Left lobe of liver (tissue), 2 donors: ENCODE measurements at regions not wholly inside any gene's neighbourhood (a gene's known extent, or its start where the extent isn't known, plus 50 kb on each side); places are given as distances from the start of the nearest gene placed in this dataset.

ENCODE experiments used
- ATAC-seq: fragments of 200-7000 bp; cut with Tn5 transposase; one replicate; pipeline ENCODE4 v1.9.1; 2020; ENCODE audit warnings: mild to moderate bottlenecking, moderate library complexity
- DNase-seq: peaks from one replicate; pipeline ENCODE4 v3.0.0-alpha.2; 2020; ENCODE audit warnings: low spot score
- donor health status: DM: no; HTN: no; CAD: no; lungs with moderate emphysema.
- donor health status: DM: no; HTN: yes; CAD: no.

DNA sequence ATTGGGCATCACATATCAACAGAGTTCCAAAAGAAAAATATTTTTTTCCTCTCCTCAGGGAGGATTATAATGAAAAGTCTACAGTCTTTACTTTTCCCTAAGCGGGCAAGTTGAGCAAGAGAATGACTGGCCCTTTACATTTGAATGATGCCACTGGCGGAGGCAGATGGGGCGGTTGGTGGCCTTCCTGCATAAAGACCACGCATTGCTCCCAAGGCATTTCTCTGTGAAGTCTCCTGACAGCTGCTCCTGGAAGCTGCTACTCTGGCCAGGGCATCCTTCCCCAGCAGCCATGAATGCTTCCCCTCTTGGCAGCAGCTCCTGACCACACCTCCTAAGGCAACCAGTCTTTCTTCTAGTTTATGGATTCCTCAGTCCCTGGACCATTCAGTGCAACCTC is 161.1 kb upstream of the RRP15 start:
- DNase-seq (no peak), ATAC-seq (no peak)

GRCh38 chr1:218135371-218135770 is 149.7 kb upstream of the RRP15 start:
- no peak for DNase-seq
- no peak for ATAC-seq

- DNase-seq (no peak), ATAC-seq (no peak)
Observed at GRCh38 chr1:218139761-218140160, 145.3 kb upstream of the RRP15 start.

GRCh38 chr1:218156595-218156994 is 128.5 kb upstream of the RRP15 start:
- ATAC-seq (peak; percentile 33), DNase-seq (no peak)

DNA sequence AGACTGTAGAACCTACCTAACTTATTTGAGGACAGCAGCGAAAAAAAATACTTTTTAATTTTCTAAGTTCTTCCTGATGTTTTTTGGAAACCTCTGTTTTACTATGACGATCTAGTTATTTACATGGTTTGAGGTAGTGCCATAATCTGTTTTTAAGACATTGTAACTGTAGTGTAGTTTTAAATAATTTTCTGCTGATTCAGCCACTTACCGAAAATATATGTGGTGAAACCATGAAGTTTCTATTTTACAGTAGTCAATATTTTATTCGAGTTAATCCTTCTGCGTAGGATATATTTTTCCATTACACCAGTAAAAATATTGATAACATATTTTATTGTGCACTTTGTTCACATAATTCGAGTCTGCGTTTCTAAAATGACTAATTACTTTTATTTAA is 121.7 kb upstream of the RRP15 start:
- DNase-seq (no peak), ATAC-seq (no peak)

DNA sequence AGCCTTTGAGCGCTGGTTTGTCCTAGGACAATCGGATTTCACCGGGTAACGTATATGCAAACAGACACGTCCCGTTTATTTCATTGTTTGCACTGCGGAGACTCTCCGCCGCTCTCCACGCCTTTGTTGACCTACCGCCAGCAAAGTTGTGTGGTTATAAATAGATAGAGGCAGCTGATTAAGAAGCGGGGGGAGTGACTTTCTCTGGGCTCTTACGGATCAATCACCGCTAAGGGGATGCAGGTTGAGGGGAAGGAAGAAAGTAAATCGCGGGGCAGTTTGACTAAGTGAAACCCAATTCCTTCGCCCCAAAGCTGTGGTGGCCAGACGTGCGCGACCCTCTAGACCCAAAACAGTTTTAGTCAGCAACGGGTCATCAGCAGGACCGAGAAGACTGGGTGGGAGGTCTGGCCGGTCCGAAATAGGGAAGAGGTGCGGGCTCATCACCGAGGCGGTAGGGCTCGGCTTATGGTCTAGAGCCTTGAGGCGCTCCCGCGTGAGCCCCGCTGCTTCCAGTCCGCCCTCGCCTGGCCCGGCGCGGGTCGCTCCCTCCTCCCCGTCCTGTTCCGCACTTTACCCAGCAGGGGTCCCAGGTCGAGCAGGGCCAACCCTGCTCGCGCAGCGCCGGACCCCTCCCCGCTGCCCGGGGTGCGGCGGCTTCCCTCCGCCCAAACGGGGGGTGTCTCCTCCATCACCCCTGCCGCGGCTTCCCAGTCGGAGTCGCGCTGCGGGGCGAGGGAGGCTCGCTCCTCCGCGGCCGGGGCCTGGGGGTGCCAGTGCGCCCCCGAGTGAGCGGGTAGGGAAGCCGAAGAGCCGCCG is 120.8 kb upstream of the RRP15 start:
- no peak for DNase-seq
- ATAC-seq, result peak; percentile 63

- DNase-seq (no peak), ATAC-seq (peak; percentile 69)
Observed at GRCh38 chr1:218164930-218165700, 120.0 kb upstream of the RRP15 start.

DNA sequence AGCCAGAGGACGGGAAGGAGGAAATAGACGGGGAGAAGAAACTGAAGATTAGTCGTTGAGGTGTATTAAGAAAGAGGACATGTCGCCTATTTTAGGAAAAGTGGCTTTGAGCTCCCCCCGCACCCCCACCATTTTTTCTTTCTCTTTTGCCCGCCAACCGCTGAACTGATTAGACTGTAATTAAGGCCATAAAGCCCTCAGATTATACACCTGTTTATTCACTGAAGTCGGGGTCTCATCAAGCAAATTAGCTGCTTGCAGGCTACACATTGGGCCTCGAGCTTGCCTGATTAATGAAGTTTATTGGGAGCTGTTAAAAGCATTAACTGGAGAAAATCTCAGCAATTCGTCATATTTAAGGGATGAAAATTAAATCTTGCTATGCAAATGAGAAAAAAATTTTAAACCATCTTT is 119.4 kb upstream of the RRP15 start:
- ATAC-seq (no peak), DNase-seq (no peak)

DNA sequence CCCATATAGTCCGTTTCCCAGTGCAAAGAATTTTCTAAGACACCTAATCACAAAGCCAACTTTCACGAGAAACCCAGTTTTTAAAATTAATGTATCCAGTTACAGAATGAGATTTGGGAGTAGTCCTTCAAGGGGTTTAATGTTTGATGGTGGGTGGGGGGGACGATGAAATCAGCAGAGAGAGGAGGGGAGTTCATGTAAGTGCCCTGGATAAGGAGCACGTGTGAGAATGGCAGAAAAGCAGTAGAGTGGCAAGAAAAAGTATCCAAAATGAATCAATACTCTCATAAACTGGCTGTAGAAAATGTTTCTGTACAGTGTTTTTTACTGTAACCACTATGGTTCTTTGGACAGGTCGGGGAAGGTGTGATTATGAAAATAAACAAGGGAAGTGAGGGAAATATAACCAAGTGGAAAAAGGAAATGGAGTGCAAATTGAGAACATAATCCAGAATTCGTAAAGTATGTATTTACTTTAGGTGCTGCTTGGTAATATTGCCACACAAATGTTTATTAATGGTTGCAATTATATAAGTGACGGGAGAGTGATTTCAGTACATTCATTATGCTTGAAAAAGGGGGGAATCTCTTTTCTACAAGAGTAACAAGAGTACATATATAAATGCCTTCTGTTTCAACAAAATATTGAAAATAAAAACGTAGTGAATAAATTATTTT is 118.7 kb upstream of the RRP15 start:
- ATAC-seq (no peak), DNase-seq (no peak)

- DNase-seq (no peak), ATAC-seq (peak; percentile 66)
Observed at GRCh38 chr1:218171302-218171893, 113.7 kb upstream of the RRP15 start.

- ATAC-seq (no peak), DNase-seq (no peak)
Observed at GRCh38 chr1:218182455-218182854, 102.6 kb upstream of the RRP15 start.

GRCh38 chr1:218200979-218201378 is 84.1 kb upstream of the RRP15 start:
- no peak for ATAC-seq
- no peak for DNase-seq

DNA sequence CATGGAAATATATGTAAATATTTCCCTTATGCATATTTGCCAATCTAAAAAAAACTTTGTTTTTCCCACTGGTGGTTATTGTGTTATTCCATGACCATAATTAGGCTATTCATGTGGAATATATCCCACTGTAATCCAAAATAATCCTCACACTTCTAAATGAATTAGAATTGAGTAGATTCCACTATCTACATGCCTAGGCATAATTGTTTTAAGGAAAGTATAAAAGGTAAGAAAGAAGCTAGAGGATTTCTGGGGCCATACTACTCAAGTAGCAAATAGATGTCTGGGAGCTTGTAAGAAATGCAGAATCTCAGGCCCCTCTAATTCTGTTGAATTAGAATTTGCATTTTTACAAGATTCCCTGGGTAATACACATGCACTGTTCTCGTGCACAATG is 83.5 kb upstream of the RRP15 start:
- DNase-seq (no peak), ATAC-seq (no peak)

GRCh38 chr1:218205721-218206120 is 79.4 kb upstream of the RRP15 start:
- no peak for DNase-seq
- no peak for ATAC-seq

- ATAC-seq (no peak), DNase-seq (no peak)
Observed at GRCh38 chr1:218207194-218207593, 77.9 kb upstream of the RRP15 start.

DNA sequence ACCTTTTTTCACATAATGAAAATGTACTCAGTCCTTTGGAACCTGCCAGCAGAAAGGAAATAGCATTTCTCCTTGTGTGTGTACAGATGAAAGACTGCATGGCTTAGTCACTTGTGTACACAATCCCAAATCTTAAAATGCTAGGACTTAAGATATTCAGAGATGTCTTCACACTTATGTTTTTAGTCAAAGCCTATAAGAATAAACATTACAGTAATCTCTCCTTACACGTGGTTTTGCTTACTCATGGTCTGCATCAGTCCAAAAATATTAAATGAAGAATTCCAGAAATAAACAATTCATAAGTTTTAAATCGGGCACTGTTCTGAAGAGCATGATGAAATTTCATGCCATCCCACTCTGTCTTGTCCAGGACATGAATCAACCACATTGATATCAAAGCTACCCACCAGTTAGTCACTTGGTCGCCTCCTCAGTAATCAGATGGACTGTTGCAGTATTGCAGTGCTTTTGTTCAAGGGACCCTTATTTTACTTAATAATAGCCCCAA is 75.7 kb upstream of the RRP15 start:
- DNase-seq (no peak), ATAC-seq (no peak)

- no peak for DNase-seq
- no peak for ATAC-seq
Observed at GRCh38 chr1:218211241-218211640, 73.9 kb upstream of the RRP15 start.

DNA sequence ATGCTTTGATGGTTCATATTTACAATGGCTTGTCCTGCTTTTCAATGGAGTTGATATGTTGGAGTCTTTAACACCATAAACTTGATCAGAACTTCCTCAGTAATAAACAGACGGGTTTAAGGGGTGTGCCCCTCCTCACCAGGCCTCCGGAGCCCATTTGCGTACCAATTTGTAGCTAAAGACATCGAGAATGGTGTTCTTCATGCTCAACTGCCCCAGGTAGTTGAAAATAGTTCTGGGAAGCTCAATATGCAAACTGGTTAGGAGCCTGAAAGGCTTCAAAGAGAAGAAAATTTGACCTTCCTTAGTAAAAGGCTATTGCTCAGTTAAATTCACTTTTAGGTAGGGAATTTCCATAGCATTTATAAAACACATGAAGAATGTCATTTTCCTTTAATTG is 68.1 kb upstream of the RRP15 start:
- DNase-seq (no peak), ATAC-seq (no peak)

DNA sequence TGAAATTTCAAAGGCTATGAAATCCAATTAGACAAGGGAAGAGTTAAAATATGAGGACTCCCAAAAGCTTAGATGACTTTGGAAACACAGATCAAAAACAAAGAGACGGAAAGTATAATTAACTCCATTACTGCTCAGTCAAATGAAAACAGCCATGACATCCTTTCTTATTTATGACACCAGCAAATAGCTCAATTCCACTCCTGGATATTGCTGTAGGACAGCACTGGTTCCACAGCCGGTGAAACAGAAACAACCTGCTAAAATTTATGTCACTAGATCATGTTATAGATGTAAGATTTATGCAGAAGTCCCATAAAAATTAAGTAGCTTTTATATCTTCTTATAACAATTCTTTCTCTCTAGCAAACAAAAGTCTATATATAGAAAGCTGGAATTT is 65.6 kb upstream of the RRP15 start:
- DNase-seq, result no peak
- no peak for ATAC-seq

DNA sequence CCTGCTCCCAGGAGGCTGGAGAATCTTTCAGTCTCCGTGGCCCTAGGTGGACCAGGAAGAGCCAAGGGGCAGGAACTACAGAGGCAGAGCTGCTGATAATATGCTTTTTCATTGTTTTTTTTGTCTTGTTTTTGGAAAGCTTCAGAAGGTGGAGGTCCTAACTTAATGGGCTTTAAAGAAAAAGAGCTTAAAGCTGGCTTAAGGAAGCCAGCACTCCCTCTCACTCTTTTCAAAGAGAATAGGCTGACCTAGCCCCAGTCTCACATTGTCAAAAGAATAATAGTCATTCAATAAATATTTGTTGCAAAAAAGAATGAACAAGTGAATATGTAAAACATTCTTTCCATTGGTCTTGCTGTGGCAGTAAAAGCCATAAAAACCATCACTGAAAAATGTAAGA is 61.0 kb upstream of the RRP15 start:
- no peak for DNase-seq
- no peak for ATAC-seq

DNA sequence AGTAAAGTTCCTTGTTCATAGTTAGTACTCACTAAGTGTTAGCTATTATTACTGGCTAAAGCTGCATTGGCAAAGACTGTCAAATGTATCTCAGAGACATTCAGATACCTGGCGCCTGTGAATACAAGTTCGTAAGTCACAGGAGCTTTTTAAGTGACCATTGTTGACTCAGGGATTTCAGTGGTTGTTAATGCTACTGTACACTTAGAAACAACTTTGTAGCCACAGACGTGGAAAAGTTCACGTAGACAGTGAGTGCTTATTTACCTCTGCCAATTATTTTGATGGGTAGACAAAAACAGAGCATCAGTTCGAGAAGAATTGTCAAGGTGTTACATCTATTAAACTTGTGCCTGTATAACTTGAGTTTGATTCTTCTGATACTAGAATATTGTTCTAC is 59.1 kb upstream of the RRP15 start:
- no peak for DNase-seq
- no peak for ATAC-seq
